Nephron (organoid): ENCODE measurements at regions not wholly inside any gene's neighbourhood (a gene's known extent, or its start where the extent isn't known, plus 50 kb on each side); places are given as distances from the start of the nearest gene placed in this dataset.
A peak's percentile ranks its signal among the peaks of the same experiment; 100 is the strongest.

Experiments used
- H3K27ac Mint-ChIP-seq, 3 experiments: 2 replicates each; pipeline ENCODE4 v1.8.0; 2020; ENCODE audit warnings: mixed read lengths in 3 of 3, mild to moderate bottlenecking in 2 of 3, moderate library complexity in 1 of 3
- H3K27me3 Mint-ChIP-seq: 2 replicates; pipeline ENCODE4 v1.8.0; 2021; ENCODE audit warnings: low read depth, mild to moderate bottlenecking, moderate library complexity, mixed read lengths
- H3K36me3 Mint-ChIP-seq: 2 replicates; pipeline ENCODE4 v1.8.0; 2020; ENCODE audit warnings: low read depth, mixed read lengths
- H3K4me1 Mint-ChIP-seq: 2 replicates; pipeline ENCODE4 v1.8.0; 2020; ENCODE audit warnings: mixed read lengths
- H3K4me3 Mint-ChIP-seq, 3 experiments: 2 replicates each; pipeline ENCODE4 v1.8.0; 2020; ENCODE audit warnings: mild to moderate bottlenecking in 3 of 3, mixed read lengths in 3 of 3, moderate library complexity in 2 of 3
- H3K9me3 Mint-ChIP-seq: 2 replicates; pipeline ENCODE4 v1.8.0; 2020; ENCODE audit warnings: mixed read lengths
- CTCF ChIP-seq, 3 experiments: fragments of 200-600 bp; sonication (generic); IDR thresholded peaks; one replicate each; pipeline ENCODE4 v1.5.0; 2021; ENCODE audit warnings: antibody characterized with exemption in 3 of 3; ENCODE audit not compliant: unreplicated experiment in 3 of 3

GRCh38 chr18:22471546-22472131 is 53.9 kb upstream of the CTAGE1 start:
- peaks cover 4% of the 10 kb centered on the region for H3K27me3 Mint-ChIP-seq
- H3K27ac Mint-ChIP-seq, result peak overlapping the region; percentile 85 to 95 (median 91)
- H3K4me1 Mint-ChIP-seq, result peaks cover 55% of the 10 kb centered on the region
- peak overlapping the region in 2 of 3 experiments; percentile 40 to 66 for H3K4me3 Mint-ChIP-seq
- peaks cover 2% of the 10 kb centered on the region for H3K9me3 Mint-ChIP-seq
- peaks cover 3% of the 10 kb centered on the region for H3K36me3 Mint-ChIP-seq
- TF ChIP-seq CTCF (IDR thresholded peaks at IDR 0.05; ENCODE audit: unreplicated experiment in 3 of 3), result no peak

DNA sequence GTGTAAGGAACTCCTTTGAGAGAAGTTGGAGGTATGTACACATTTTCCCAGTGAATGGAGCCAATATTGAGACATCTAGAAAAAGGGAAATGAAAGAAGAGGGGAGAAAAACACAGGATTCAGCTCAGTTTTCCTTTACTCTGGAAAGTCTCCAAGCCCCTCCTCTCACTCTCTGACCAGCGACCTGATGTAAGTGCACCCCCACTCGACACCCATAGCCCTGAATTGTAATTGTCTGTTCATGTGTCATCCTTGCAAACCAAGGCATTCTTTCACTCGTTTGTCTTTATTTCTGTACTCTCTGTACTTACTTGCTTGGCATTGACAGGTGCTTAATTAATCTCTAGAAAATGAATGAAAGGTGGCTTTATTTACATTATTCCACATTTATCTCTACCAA is 55.7 kb upstream of the CTAGE1 start:
- peaks cover 4% of the 10 kb centered on the region for H3K27me3 Mint-ChIP-seq

DNA sequence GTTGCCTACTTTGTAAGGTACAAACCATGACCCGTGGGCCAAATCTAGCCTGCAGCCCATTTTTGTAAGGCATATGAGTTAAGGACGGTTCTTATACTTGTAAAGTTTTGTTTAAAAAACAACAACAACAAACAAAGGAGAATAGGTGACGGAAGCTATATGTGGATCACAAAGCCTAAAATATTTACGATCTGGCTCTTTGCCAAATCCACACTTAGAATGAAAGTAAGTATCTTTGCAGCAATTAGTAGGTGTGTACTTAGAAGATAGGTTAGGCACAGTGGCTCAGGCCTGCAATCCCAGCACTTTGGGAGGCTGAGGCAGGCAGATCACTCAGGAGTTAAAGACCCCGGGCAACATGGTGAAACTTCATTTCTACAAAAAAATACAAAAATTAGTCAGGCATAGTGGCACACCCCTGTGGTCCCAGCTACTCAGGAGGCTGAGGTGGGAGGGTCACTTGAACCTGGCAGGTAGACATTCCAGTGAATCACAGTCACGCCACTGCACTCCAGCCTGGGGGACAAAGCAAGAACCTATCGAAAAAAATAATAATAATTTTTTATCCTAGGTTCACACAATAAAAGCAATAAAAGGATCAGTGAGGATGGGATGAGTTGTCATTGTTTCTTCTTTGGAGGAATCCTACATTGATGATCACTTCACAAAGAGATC is 57.8 kb upstream of the CTAGE1 start:
- H3K9me3 Mint-ChIP-seq, result peaks cover 4% of the 10 kb centered on the region
- peaks cover 4% of the 10 kb centered on the region for H3K27me3 Mint-ChIP-seq
- peaks cover 27% of the 10 kb centered on the region for H3K4me1 Mint-ChIP-seq

More for the DNA sequence above, 55.7 kb upstream of the CTAGE1 start:
- H3K4me3 Mint-ChIP-seq, result no peak overlapping the region
- TF ChIP-seq CTCF (IDR thresholded peaks at IDR 0.05; ENCODE audit: unreplicated experiment in 3 of 3), result no peak
- H3K36me3 Mint-ChIP-seq, result peaks cover 3% of the 10 kb centered on the region
- H3K9me3 Mint-ChIP-seq, result peaks cover 2% of the 10 kb centered on the region
- H3K27ac Mint-ChIP-seq, result peak overlapping the region in 2 of 3 experiments; percentile 35 to 43
- peaks cover 48% of the 10 kb centered on the region for H3K4me1 Mint-ChIP-seq

DNA sequence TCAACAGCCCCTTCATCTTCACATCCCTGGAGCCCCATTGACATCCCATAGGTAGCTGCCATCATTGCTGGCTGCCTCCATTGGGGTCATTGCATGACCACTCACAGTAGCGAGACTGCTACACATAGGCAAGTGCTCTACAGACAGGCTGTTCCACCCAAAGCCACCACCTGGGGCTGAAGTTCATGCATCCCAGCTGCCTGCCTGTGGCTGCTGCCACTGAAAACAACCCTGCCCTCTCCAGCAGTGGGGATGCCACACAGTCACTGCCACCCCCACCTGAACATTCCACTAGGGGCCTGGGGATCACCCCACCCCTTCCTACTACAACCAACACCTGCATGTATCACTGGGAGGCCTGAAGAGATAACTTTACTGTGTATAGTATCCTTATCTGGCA is 59.5 kb upstream of the CTAGE1 start:
- no peak for TF ChIP-seq CTCF (IDR thresholded peaks at IDR 0.05; ENCODE audit: unreplicated experiment in 3 of 3)
- no peaks in the 10 kb centered on the region for H3K36me3 Mint-ChIP-seq
- peaks cover 10% of the 10 kb centered on the region for H3K4me1 Mint-ChIP-seq
- H3K27ac Mint-ChIP-seq, result no peak overlapping the region
- no peaks in the 10 kb centered on the region for H3K27me3 Mint-ChIP-seq
- H3K4me3 Mint-ChIP-seq, result no peak overlapping the region
- H3K9me3 Mint-ChIP-seq, result peaks cover 4% of the 10 kb centered on the region

More for the DNA sequence above, 57.8 kb upstream of the CTAGE1 start:
- TF ChIP-seq CTCF (IDR thresholded peaks at IDR 0.05; ENCODE audit: unreplicated experiment in 3 of 3), result no peak
- no peaks in the 10 kb centered on the region for H3K36me3 Mint-ChIP-seq
- no peak overlapping the region for H3K27ac Mint-ChIP-seq
- no peak overlapping the region for H3K4me3 Mint-ChIP-seq

DNA sequence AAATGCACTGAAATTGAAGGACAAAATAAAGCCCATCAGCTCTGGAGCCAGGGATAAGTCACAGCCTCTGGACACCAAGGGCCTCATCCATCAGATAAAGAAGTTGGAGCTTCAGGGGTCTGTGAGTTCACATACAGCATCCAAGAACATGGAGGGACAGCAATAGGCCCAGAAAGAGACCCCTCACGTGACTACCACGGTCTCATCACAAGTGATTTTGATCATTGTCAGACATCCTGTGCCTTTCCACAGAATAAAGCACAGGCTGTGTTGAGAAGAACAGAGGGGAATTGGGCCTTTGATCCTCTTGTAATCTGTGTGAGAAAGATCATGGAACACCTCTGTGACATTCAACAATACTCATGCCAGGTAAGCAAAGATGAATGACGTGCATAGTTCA is 65.2 kb upstream of the CTAGE1 start:
- no peaks in the 10 kb centered on the region for H3K4me1 Mint-ChIP-seq
- no peak overlapping the region for H3K4me3 Mint-ChIP-seq
- no peak for TF ChIP-seq CTCF (IDR thresholded peaks at IDR 0.05; ENCODE audit: unreplicated experiment in 3 of 3)
- peaks cover 4% of the 10 kb centered on the region for H3K9me3 Mint-ChIP-seq
- H3K36me3 Mint-ChIP-seq, result no peaks in the 10 kb centered on the region
- H3K27ac Mint-ChIP-seq, result no peak overlapping the region
- H3K27me3 Mint-ChIP-seq, result no peaks in the 10 kb centered on the region

- H3K9me3 Mint-ChIP-seq, result peaks cover 4% of the 10 kb centered on the region
- H3K27ac Mint-ChIP-seq, result no peak overlapping the region
- no peaks in the 10 kb centered on the region for H3K36me3 Mint-ChIP-seq
- H3K4me3 Mint-ChIP-seq, result no peak overlapping the region
- no peak for TF ChIP-seq CTCF (IDR thresholded peaks at IDR 0.05; ENCODE audit: unreplicated experiment in 3 of 3)
- H3K4me1 Mint-ChIP-seq, result no peaks in the 10 kb centered on the region
- no peaks in the 10 kb centered on the region for H3K27me3 Mint-ChIP-seq
These were observed 65.7 kb upstream of the CTAGE1 start for GRCh38 chr18:22483407-22483806.
